ENCODE measurements at regions not wholly inside any gene's neighbourhood (a gene's known extent, or its start where the extent isn't known, plus 50 kb on each side); places are given as distances from the start of the nearest gene placed in this dataset.
A peak's percentile ranks its signal among the peaks of the same experiment; 100 is the strongest.

DNA sequence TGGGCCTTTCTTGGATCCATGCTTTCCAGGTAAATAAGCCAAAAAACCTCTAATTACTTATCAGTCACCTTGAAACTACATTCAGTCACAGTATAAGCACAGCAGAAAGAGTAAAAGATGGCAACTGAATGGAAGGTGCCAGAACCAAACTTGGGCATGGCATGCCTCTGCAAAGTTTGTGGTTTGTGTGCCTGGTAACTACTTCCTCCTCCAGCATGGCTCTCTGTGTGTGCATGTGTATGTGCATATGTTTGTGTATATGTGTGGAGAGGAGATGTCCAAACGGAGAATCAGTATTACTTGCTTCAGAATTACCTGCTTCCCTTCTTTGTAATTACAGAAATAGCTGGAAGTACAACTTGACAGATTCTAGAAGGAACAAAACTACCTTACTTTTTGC, 67.5 kb downstream of the AGTR2 start:
- H3K36me3 ChIP-seq = no peaks in the 10 kb centered on the region
- H3K4me1 ChIP-seq = peaks cover 0 to 7% (median 0%) of the 10 kb centered on the region in 4 donors
- no peaks in the 10 kb centered on the region for H3K27me3 ChIP-seq
- WGBS, 5 donors = 33 to 78% (median 60%) methylated on average over 1 of the region's 1 CpG
- H3K4me3 ChIP-seq = no peak overlapping the region
- TF ChIP-seq POLR2A (IDR thresholded peaks at IDR 0.05) = no peak
- TF ChIP-seq EP300 (IDR thresholded peaks at IDR 0.05) = no peak
- TF ChIP-seq, protein P1, sequence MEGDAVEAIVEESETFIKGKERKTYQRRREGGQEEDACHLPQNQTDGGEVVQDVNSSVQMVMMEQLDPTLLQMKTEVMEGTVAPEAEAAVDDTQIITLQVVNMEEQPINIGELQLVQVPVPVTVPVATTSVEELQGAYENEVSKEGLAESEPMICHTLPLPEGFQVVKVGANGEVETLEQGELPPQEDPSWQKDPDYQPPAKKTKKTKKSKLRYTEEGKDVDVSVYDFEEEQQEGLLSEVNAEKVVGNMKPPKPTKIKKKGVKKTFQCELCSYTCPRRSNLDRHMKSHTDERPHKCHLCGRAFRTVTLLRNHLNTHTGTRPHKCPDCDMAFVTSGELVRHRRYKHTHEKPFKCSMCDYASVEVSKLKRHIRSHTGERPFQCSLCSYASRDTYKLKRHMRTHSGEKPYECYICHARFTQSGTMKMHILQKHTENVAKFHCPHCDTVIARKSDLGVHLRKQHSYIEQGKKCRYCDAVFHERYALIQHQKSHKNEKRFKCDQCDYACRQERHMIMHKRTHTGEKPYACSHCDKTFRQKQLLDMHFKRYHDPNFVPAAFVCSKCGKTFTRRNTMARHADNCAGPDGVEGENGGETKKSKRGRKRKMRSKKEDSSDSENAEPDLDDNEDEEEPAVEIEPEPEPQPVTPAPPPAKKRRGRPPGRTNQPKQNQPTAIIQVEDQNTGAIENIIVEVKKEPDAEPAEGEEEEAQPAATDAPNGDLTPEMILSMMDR (IDR thresholded peaks at IDR 0.05) = no peak
- TF ChIP-seq POLR2AphosphoS5 (IDR thresholded peaks at IDR 0.05) = no peak
- intact Hi-C loops (cut with DNase I; ENCODE audit: low total_unique reads) = no loop called here
- H3K9me3 ChIP-seq = no peaks in the 10 kb centered on the region
- no peak overlapping the region for H3K27ac ChIP-seq
- no peak for DNase-seq

GRCh38 chrX:116238567-116239255, 68.2 kb downstream of the AGTR2 start:
- H3K36me3 ChIP-seq = no peaks in the 10 kb centered on the region
- no peak for DNase-seq

DNA sequence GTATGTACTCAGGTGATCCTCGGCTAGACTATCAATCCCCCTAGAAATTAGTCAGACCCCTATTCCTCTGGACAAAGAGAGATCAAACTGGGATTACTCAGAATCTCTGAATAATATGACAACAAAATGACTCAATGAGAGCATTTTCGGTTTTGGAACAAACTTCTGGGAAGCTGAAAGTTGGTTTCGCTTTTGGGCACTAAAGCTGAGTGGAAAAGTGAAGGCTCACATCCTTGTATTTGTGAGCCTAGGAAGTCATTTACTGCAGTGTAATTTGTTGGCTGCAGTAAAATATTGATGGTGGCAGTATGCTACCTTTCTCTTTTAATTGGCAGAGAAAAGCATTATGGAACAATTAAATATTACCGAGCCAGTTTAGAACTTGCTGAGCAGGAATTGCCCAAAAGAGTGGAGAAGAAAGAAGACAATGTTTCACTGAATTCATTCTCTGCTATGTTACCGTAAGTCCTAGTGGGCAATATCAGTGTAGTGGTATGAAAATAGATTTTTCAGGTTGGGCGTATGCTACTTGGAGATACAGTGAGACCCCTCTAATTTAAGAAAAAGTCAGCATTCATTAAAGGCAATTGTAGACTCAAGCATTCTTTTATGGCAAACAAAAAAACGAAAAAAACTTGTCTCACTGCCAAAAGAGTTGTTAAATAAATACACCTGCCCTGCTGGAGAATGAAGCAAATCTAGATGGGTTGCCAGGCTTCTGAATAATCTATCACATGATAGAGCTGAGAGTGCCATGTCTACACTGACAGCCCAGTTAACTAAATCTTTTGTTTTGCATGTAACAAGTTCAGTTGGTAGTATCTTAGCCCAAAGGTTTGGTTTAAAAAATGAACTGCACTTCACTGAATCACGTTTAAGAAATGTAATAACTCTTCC, 69.6 kb downstream of the AGTR2 start:
- no peaks in the 10 kb centered on the region for H3K9me3 ChIP-seq
- WGBS, 5 donors = 18 to 51% (median 39%) methylated on average over 8 of the region's 8 CpGs
- intact Hi-C loops (cut with DNase I; ENCODE audit: low total_unique reads) = no loop called here
- no peaks in the 10 kb centered on the region for H3K36me3 ChIP-seq
- H3K4me3 ChIP-seq = no peak overlapping the region
- DNase-seq = peak in 1 of 2 donors; percentile 61
- TF ChIP-seq POLR2A (IDR thresholded peaks at IDR 0.05) = no peak
- peak in 1 of 3 donors; percentile 18 for TF ChIP-seq POLR2AphosphoS5 (IDR thresholded peaks at IDR 0.05)
- peak overlapping the region; percentile 6 to 75 (median 38) for H3K27ac ChIP-seq
- H3K27me3 ChIP-seq = no peaks in the 10 kb centered on the region
- H3K4me1 ChIP-seq = peaks cover 0 to 7% (median 0%) of the 10 kb centered on the region in 4 donors

More at GRCh38 chrX:116238567-116239255, 68.2 kb downstream of the AGTR2 start:
- no peaks in the 10 kb centered on the region for H3K9me3 ChIP-seq
- intact Hi-C loops (cut with DNase I; ENCODE audit: low total_unique reads) = no loop called here
- no peak for TF ChIP-seq POLR2A (IDR thresholded peaks at IDR 0.05)
- TF ChIP-seq EP300 (IDR thresholded peaks at IDR 0.05) = no peak
- TF ChIP-seq POLR2AphosphoS5 (IDR thresholded peaks at IDR 0.05) = no peak
- TF ChIP-seq, protein P1 (IDR thresholded peaks at IDR 0.05) = no peak
- H3K27ac ChIP-seq = peak overlapping the region in 1 of 5 donors; percentile 75
- H3K4me3 ChIP-seq = no peak overlapping the region
- WGBS, 5 donors = 50 to 64% (median 62%) methylated on average over 2 of the region's 2 CpGs
- H3K27me3 ChIP-seq = no peaks in the 10 kb centered on the region
- peaks cover 0 to 7% (median 0%) of the 10 kb centered on the region in 4 donors for H3K4me1 ChIP-seq

GRCh38 chrX:116241001-116241400, 70.5 kb downstream of the AGTR2 start:
- Histone ChIP-seq H3K27ac (peak overlapping the region in 1 of 5 donors; percentile 75), H3K27me3 (no peaks in the 10 kb centered on the region), H3K4me1 (peaks cover 0 to 7% (median 0%) of the 10 kb centered on the region in 4 donors), H3K9me3 (no peaks in the 10 kb centered on the region), H3K36me3 (no peaks in the 10 kb centered on the region), H3K4me3 (no peak overlapping the region)
- intact Hi-C loops (cut with DNase I; ENCODE audit: low total_unique reads) = no loop called here
- DNase-seq = no peak
- TF ChIP-seq POLR2A (IDR thresholded peaks at IDR 0.05) = no peak
- TF ChIP-seq, protein P1 (IDR thresholded peaks at IDR 0.05) = no peak
- no peak for TF ChIP-seq POLR2AphosphoS5 (IDR thresholded peaks at IDR 0.05)
- no peak for TF ChIP-seq EP300 (IDR thresholded peaks at IDR 0.05)
